HTR-8/SVneo (cell line): ENCODE measurements at regions not wholly inside any gene's neighbourhood (a gene's known extent, or its start where the extent isn't known, plus 50 kb on each side); places are given as distances from the start of the nearest gene placed in this dataset.

Experiments
- DNase-seq: peaks from one replicate; pipeline ENCODE4 v3.0.0; 2011; ENCODE audit warnings: low spot score, mixed read lengths; ENCODE audit not compliant: insufficient read length
- FAIRE-seq: peaks from 2 replicates; lab custom pipeline; 2011; peaks lifted over from hg19 to GRCh38; lab: Jason Lieb, UNC

- DNase-seq, result no peak
- no peak for FAIRE-seq
Observed at GRCh38 chr7:10156972-10157371, 816.7 kb upstream of the PHF14 start.

DNA sequence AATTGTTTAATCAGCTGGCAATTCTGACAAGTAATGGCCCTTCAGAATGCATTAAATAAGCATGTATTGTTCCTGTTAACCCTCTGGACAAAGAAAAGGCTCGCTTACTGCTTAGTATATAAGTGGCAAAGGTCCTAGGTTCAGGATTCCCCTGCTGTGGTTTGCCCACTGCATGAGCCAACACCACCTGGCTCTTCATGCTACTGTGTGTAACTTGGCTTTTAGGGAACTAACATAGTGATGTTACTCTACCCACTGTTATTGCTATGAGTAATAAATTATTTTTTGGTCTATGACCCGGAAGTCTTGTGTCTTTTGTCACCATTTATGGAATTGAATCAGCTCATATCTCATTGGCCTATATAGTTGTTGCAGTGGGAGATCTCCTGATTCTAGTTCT, 791.7 kb upstream of the PHF14 start:
- no peak for DNase-seq
- FAIRE-seq, result no peak

GRCh38 chr7:10192074-10192473, 781.6 kb upstream of the PHF14 start:
- no peak for DNase-seq

GRCh38 chr7:10205696-10206095, 768.0 kb upstream of the PHF14 start:
- FAIRE-seq (no peak), DNase-seq (no peak)

More at GRCh38 chr7:10192074-10192473, 781.6 kb upstream of the PHF14 start:
- FAIRE-seq, result no peak

DNA sequence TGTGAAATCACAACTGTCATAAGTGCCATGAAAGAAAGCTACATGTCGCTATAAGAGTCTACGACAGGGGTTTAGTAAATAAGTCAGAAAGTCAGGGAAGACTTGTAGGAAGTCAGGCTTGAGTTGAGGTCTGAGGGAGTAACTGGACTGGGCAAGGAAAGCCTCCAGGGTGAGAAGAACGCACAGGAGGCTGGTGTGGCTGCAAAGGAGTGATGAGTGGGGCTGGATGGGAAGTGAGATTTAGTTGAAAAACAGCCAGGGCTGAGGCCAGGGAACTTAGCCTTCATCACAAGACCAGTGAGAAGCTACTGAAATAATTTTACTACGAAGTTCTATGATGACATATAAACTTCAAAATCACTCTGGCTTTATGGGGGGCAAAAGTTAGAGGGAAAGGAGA, 763.7 kb upstream of the PHF14 start:
- no peak for FAIRE-seq
- DNase-seq, result no peak

- DNase-seq (no peak), FAIRE-seq (no peak)
Observed at GRCh38 chr7:10211016-10211415, 762.7 kb upstream of the PHF14 start.

DNA sequence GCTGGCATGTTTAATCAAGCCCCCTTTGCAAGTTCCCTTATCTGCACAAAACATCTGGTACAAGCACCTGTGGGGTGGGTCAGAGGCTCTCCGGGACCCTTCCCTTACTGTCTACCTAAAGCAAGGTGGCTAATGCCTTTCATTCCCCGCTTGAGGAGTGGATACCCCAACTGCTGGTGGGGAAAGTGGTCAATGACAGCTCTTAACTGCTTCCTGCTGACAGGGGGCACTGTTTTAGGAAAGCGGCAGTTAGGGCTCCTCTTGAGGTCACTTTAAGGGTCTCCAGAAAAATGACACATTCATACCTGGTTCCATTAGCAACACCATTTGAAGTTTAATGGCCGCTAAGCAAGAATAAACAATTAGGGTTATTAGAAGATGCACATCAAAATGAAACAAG, 761.8 kb upstream of the PHF14 start:
- DNase-seq, result no peak
- FAIRE-seq, result no peak

- no peak for DNase-seq
- no peak for FAIRE-seq
Observed at GRCh38 chr7:10212649-10213048, 761.0 kb upstream of the PHF14 start.

DNA sequence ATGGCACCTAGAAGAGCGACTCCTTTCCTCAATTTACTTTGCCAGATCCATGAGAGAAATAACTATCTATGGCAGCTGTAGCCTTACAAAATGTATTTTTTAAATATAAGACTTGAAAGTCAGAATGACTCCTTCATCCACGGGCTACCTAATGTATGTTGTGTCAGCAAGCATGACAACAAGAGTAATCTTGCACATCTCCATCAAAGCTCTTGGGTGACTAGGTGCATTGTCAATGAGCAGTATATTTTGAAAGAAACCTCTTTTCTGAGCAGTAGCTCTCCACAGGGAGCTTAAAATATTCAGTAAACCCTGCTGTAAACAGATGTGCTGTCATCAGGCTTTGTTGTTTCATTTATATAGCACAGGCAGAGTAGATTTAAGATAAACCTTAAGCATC, 757.2 kb upstream of the PHF14 start:
- FAIRE-seq, result no peak

GRCh38 chr7:10221084-10221483, 752.6 kb upstream of the PHF14 start:
- no peak for DNase-seq
- no peak for FAIRE-seq

More for the DNA sequence above, 757.2 kb upstream of the PHF14 start:
- DNase-seq, result no peak

DNA sequence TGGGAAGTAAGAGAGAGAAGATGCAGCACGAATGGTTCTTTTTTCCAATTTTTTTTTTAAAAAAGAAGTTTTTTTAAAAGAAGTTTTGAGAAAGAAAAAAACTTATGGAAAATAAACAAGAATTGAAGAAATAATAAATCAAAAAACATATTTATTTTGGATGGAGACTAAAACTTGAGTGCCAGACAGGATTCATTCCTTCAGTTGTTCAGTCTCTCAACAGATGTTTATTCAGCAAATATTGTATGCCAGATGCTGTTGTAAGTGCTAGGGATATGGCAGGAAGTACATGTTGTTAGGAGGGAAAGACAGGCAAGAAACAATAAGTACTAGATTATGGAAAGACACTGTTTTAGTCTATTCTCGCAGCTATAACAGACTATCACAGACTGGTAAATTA, 750.7 kb upstream of the PHF14 start:
- no peak for DNase-seq
- no peak for FAIRE-seq

GRCh38 chr7:10225275-10225674, 748.4 kb upstream of the PHF14 start:
- no peak for FAIRE-seq

GRCh38 chr7:10237306-10237705, 736.4 kb upstream of the PHF14 start:
- DNase-seq (peak; percentile 1), FAIRE-seq (no peak)

More at GRCh38 chr7:10225275-10225674, 748.4 kb upstream of the PHF14 start:
- DNase-seq, result no peak

GRCh38 chr7:10238641-10239040, 735.0 kb upstream of the PHF14 start:
- no peak for DNase-seq
- FAIRE-seq, result no peak

- DNase-seq, result no peak
- no peak for FAIRE-seq
Observed at GRCh38 chr7:10239695-10240345, 733.9 kb upstream of the PHF14 start.

- no peak for DNase-seq
- no peak for FAIRE-seq
Observed at GRCh38 chr7:10245406-10245805, 728.3 kb upstream of the PHF14 start.

DNA sequence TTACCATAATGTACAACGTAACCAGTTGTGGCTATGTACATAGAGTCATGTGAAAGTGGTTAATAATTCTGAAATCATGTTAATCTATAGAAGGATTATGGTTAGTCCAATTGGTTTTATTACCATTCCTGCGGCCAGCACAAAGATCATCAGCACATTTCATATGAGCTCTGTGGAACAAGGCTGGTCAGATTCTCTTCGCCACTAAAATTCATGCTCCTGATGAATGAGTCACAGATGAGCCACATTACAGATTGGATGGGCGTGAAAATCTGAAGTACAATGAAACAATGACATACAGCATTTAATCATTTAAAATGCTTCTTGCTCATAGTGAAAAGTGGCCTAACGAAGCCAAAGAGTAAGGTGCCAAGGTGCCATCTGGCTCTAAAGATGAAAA, 716.2 kb upstream of the PHF14 start:
- no peak for FAIRE-seq
- no peak for DNase-seq

DNA sequence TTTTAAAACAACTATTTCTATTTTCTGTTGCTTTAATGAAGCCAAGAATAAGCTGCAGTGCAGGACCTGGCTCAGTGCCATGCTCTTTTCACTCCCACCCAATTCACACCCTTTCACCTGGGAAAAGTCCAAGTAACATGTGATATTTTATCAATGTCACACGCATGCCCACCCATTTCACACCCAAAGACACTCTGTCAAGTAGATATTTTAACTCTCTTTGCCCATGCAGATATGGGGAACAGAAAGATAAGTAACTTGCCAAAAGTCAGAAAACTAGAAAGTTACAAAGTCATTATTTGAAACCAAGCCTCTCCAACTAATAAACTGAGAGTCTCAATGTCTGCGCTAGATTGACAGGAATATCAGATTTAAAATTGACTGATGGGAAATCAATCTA, 706.7 kb upstream of the PHF14 start:
- no peak for DNase-seq
- no peak for FAIRE-seq

GRCh38 chr7:10268034-10268433, 705.6 kb upstream of the PHF14 start:
- FAIRE-seq, result no peak

GRCh38 chr7:10282909-10283308, 690.8 kb upstream of the PHF14 start:
- no peak for DNase-seq
- FAIRE-seq, result no peak

More at GRCh38 chr7:10268034-10268433, 705.6 kb upstream of the PHF14 start:
- no peak for DNase-seq

GRCh38 chr7:10284001-10284400, 689.7 kb upstream of the PHF14 start:
- DNase-seq, result no peak
- no peak for FAIRE-seq

DNA sequence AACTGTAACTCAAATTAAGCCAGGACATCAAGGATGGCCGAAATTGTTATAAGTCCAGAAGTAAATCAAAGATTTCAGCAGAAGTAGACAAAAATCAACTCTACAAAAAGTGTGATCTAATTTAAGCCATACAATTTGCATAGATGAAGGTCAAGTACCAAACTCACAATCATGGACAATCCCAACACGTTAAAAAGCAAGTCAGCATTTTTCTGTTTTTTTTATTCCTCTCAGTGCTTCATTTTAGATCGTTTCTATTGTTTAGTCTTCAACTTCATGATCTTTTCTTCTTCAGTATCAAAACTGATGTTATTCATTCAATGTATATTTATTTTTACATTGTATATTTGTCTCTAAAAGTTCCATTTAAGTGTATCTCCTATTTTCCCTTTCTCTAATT, 674.3 kb upstream of the PHF14 start:
- FAIRE-seq (no peak), DNase-seq (no peak)
